Neural cell (in vitro differentiated cells): ENCODE measurements at regions not wholly inside any gene's neighbourhood (a gene's known extent, or its start where the extent isn't known, plus 50 kb on each side); places are given as distances from the start of the nearest gene placed in this dataset.

Experiments
- H2AFZ ChIP-seq: fragments of 200-600, 300-800 bp; sonication (generic), shearing (Covaris generic); 2 replicates; pipeline ENCODE4 v1.6.0; 2014; ENCODE audit warnings: low read depth, mild to moderate bottlenecking, antibody characterized with exemption, low read length, moderate library complexity
- H3F3A ChIP-seq: fragments of 200-600 bp; shearing (Covaris generic); 2 replicates; pipeline ENCODE4 v1.6.1; 2016; ENCODE audit warnings: mild to moderate bottlenecking, moderate library complexity, mixed read lengths, antibody characterized with exemption, low read length; ENCODE audit not compliant: insufficient read depth, poor library complexity, severe bottlenecking
- H3K27ac ChIP-seq: fragments of 200-600, 300-800 bp; sonication (generic), shearing (Covaris generic); 2 replicates; pipeline ENCODE4 v1.5.1; 2014; ENCODE audit warnings: mild to moderate bottlenecking, low read length, moderate library complexity
- H3K27me3 ChIP-seq: fragments of 300-800, 200-600 bp; sonication (generic), shearing (Covaris generic); 2 replicates; pipeline ENCODE4 v1.6.0; 2014; ENCODE audit warnings: mild to moderate bottlenecking, low read depth, low read length, moderate library complexity; ENCODE audit not compliant: insufficient read depth
- H3K36me3 ChIP-seq: fragments of 300-800, 200-600 bp; sonication (generic), shearing (Covaris generic); 2 replicates; pipeline ENCODE4 v1.5.1; 2014; ENCODE audit warnings: mild to moderate bottlenecking, antibody characterized with exemption, low read length, moderate library complexity; ENCODE audit not compliant: insufficient read depth
- H3K4me2 ChIP-seq: fragments of 300-800, 200-600 bp; sonication (generic), shearing (Covaris generic); 2 replicates; pipeline ENCODE4 v1.6.0; 2014; ENCODE audit warnings: mild to moderate bottlenecking, low read length
- H3K4me3 ChIP-seq: fragments of 300-800, 200-600 bp; sonication (generic), shearing (Covaris generic); 2 replicates; pipeline ENCODE4 v1.5.1; 2014; ENCODE audit warnings: mild to moderate bottlenecking, low read length, moderate library complexity
- H3K79me2 ChIP-seq: fragments of 200-600 bp; shearing (Covaris generic); replicated peaks from 2 replicates; pipeline ENCODE4 v1.6.0; 2014; ENCODE audit warnings: mild to moderate bottlenecking, low read length, moderate library complexity; ENCODE audit not compliant: insufficient read depth
- H3K9ac ChIP-seq: fragments of 300-800, 200-600 bp; sonication (generic), shearing (Covaris generic); 2 replicates; pipeline ENCODE4 v1.6.1; 2016; ENCODE audit warnings: mild to moderate bottlenecking, low read length, mixed read lengths
- H3K9me2 ChIP-seq: fragments of 200-600 bp; shearing (Covaris generic); 2 replicates; pipeline ENCODE4 v1.6.1; 2016; ENCODE audit warnings: mild to moderate bottlenecking, low read length, mixed read lengths; ENCODE audit not compliant: insufficient read depth
- H3K9me3 ChIP-seq: fragments of 200-600, 300-800 bp; sonication (generic), shearing (Covaris generic); 2 replicates; pipeline ENCODE4 v1.6.1; 2016; ENCODE audit warnings: mild to moderate bottlenecking, mixed run types, low read length, moderate library complexity, mixed read lengths
- H4K20me1 ChIP-seq: fragments of 200-600 bp; shearing (Covaris generic); 2 replicates; pipeline ENCODE4 v1.6.1; 2016; ENCODE audit warnings: mild to moderate bottlenecking, mixed run types; ENCODE audit not compliant: insufficient read depth
- EP300 ChIP-seq: fragments of 450-650 bp; conservative IDR thresholded peaks from 2 replicates; pipeline ENCODE4 v1.6.1; 2014; ENCODE audit warnings: antibody characterized with exemption, mild to moderate bottlenecking, moderate library complexity; ENCODE audit not compliant: poor library complexity, severe bottlenecking
- EZH2 ChIP-seq: fragments of 200-600, 300-800 bp; shearing (Covaris generic), sonication (generic); IDR thresholded peaks from 2 replicates; pipeline ENCODE4 v1.6.1; 2014; ENCODE audit warnings: antibody characterized with exemption, low read length, borderline replicate concordance, mild to moderate bottlenecking; ENCODE audit not compliant: insufficient read depth, poor library complexity, severe bottlenecking
- MXI1 ChIP-seq: fragments of 450-650 bp; conservative IDR thresholded peaks from 2 replicates; pipeline ENCODE4 v1.6.1; 2014; ENCODE audit warnings: antibody characterized with exemption, mild to moderate bottlenecking; ENCODE audit not compliant: poor library complexity, severe bottlenecking
- POLR2AphosphoS5 ChIP-seq: IDR thresholded peaks from 2 replicates; pipeline ENCODE4 v1.6.1; 2012
- RAD21 ChIP-seq: fragments of 450-650 bp; conservative IDR thresholded peaks from 2 replicates; pipeline ENCODE4 v1.6.1; 2014; ENCODE audit warnings: antibody characterized with exemption, mild to moderate bottlenecking, moderate library complexity
- SMC3 ChIP-seq: fragments of 450-650 bp; conservative IDR thresholded peaks from 2 replicates; pipeline ENCODE4 v1.6.1; 2014; ENCODE audit warnings: antibody characterized with exemption, mild to moderate bottlenecking, moderate library complexity; ENCODE audit not compliant: poor library complexity
- TAF1 ChIP-seq: IDR thresholded peaks from 2 replicates; pipeline ENCODE4 v1.6.1; 2012; ENCODE audit warnings: low read depth
- TF ChIP-seq, protein P1 (sequence below): IDR thresholded peaks from 2 replicates; pipeline ENCODE4 v1.6.1; 2012; ENCODE audit warnings: borderline replicate concordance
- TF ChIP-seq, protein P2 (sequence below): fragments of 450-650 bp; IDR thresholded peaks from 2 replicates; pipeline ENCODE4 v1.5.1; 2014; ENCODE audit warnings: antibody characterized with exemption, mild to moderate bottlenecking, moderate library complexity; ENCODE audit not compliant: poor library complexity, severe bottlenecking

DNA sequence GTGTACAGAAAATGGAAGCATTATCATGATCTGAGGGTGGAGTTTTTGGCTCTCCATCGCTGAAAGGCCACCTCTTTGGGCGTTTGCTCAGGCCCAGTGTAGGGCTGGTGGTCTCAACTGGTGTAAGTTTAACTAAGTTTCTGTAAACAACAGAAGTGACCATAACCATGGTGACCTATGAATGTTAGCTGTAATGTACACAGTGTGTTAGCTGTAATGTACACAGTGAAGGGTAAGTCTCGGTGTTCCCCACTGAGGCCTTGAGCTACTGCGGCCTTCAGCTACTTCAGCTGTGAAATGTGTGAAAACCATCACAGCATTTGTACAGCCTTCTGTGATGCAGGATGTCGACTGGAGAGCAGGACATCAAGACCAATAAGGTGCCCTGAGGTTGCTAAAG, 185.2 kb downstream of the MYLK4 start:
- no peaks in the 10 kb centered on the region for H3K9me2 ChIP-seq
- H3K9ac ChIP-seq = no peak overlapping the region
- H3K4me2 ChIP-seq = no peak overlapping the region
- no peak overlapping the region for H3K4me3 ChIP-seq
- no peaks in the 10 kb centered on the region for H3K79me2 ChIP-seq
- TF ChIP-seq, protein P1, sequence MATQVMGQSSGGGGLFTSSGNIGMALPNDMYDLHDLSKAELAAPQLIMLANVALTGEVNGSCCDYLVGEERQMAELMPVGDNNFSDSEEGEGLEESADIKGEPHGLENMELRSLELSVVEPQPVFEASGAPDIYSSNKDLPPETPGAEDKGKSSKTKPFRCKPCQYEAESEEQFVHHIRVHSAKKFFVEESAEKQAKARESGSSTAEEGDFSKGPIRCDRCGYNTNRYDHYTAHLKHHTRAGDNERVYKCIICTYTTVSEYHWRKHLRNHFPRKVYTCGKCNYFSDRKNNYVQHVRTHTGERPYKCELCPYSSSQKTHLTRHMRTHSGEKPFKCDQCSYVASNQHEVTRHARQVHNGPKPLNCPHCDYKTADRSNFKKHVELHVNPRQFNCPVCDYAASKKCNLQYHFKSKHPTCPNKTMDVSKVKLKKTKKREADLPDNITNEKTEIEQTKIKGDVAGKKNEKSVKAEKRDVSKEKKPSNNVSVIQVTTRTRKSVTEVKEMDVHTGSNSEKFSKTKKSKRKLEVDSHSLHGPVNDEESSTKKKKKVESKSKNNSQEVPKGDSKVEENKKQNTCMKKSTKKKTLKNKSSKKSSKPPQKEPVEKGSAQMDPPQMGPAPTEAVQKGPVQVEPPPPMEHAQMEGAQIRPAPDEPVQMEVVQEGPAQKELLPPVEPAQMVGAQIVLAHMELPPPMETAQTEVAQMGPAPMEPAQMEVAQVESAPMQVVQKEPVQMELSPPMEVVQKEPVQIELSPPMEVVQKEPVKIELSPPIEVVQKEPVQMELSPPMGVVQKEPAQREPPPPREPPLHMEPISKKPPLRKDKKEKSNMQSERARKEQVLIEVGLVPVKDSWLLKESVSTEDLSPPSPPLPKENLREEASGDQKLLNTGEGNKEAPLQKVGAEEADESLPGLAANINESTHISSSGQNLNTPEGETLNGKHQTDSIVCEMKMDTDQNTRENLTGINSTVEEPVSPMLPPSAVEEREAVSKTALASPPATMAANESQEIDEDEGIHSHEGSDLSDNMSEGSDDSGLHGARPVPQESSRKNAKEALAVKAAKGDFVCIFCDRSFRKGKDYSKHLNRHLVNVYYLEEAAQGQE = no peak
- no peak for TF ChIP-seq POLR2AphosphoS5
- TF ChIP-seq TAF1 = no peak
- TF ChIP-seq, protein P2, sequence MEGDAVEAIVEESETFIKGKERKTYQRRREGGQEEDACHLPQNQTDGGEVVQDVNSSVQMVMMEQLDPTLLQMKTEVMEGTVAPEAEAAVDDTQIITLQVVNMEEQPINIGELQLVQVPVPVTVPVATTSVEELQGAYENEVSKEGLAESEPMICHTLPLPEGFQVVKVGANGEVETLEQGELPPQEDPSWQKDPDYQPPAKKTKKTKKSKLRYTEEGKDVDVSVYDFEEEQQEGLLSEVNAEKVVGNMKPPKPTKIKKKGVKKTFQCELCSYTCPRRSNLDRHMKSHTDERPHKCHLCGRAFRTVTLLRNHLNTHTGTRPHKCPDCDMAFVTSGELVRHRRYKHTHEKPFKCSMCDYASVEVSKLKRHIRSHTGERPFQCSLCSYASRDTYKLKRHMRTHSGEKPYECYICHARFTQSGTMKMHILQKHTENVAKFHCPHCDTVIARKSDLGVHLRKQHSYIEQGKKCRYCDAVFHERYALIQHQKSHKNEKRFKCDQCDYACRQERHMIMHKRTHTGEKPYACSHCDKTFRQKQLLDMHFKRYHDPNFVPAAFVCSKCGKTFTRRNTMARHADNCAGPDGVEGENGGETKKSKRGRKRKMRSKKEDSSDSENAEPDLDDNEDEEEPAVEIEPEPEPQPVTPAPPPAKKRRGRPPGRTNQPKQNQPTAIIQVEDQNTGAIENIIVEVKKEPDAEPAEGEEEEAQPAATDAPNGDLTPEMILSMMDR = no peak
- no peak for TF ChIP-seq EZH2
- no peak for TF ChIP-seq RAD21
- no peak for TF ChIP-seq MXI1
- no peaks in the 10 kb centered on the region for H3F3A ChIP-seq
- H3K27me3 ChIP-seq = no peaks in the 10 kb centered on the region
- no peak overlapping the region for H3K27ac ChIP-seq
- H3K9me3 ChIP-seq = no peaks in the 10 kb centered on the region
- H4K20me1 ChIP-seq = no peaks in the 10 kb centered on the region
- H3K36me3 ChIP-seq = no peaks in the 10 kb centered on the region
- H2AFZ ChIP-seq = no peak overlapping the region

DNA sequence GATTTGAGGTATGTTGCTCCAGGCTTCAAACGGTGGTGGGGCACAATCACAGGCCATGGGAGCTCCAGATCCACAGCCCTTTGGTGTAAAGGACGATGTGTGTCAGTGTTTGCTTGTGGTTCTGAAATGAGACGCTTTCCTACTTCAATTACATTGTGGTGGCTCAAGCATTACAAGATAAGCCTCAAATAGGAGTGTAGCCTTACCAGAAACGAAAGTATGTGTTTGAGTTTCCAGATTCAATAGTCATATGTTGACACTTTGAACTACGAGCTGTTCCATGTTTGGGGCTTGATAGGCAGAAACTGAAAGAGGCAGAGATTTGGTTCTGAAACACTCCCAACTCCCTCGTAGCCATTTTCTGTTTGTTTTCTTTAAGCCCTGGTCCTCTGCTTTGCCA, 187.1 kb downstream of the MYLK4 start:
- Histone ChIP-seq H2AFZ (no peak overlapping the region), H3F3A (no peaks in the 10 kb centered on the region), H3K9ac (no peak overlapping the region), H3K4me2 (no peak overlapping the region), H3K27me3 (no peaks in the 10 kb centered on the region), H3K9me2 (no peaks in the 10 kb centered on the region), H3K27ac (no peak overlapping the region), H3K36me3 (no peaks in the 10 kb centered on the region), H3K9me3 (no peaks in the 10 kb centered on the region), H4K20me1 (no peaks in the 10 kb centered on the region), H3K4me3 (no peak overlapping the region), H3K79me2 (no peaks in the 10 kb centered on the region)
- no peak for TF ChIP-seq EP300
- TF ChIP-seq, protein P1 = no peak
- TF ChIP-seq RAD21 = no peak
- no peak for TF ChIP-seq SMC3
- TF ChIP-seq, protein P2 = no peak
- no peak for TF ChIP-seq POLR2AphosphoS5
- no peak for TF ChIP-seq TAF1
- TF ChIP-seq MXI1 = no peak
- TF ChIP-seq EZH2 = no peak
